Caco-2 (cell line): ENCODE measurements at regions not wholly inside any gene's neighbourhood (a gene's known extent, or its start where the extent isn't known, plus 50 kb on each side); places are given as distances from the start of the nearest gene placed in this dataset.

Source experiments
- BruUV-seq: library from RNA; stranded (reverse); fragments of 400-500 nt; replicated peaks from 2 replicates; lab custom pipeline; 2021; lab: Mats Ljungman, UMichigan
- CTCF ChIA-PET: fragments of 300-600 bp; sonication (Branson Sonifier 250); formaldehyde crosslinking; loops from one replicate; lab custom pipeline; 2022; ENCODE audit warnings: antibody characterized with exemption; lab: Charles Lee
- POLR2A ChIA-PET: fragments of 300-600 bp; sonication (Branson Sonifier 250); formaldehyde crosslinking; loops from one replicate; lab custom pipeline; 2022; ENCODE audit warnings: antibody characterized with exemption; lab: Charles Lee
- DNase-seq, 2 experiments: peaks; one replicate each; pipeline versions ENCODE4 v3.0.0 to v3.0.0-alpha.2; 2020 to 2022
- H3K27me3 ChIP-seq: replicated peaks from 2 replicates; pipeline ENCODE4 v1.6.0; 2011; ENCODE audit warnings: low read length; ENCODE audit not compliant: control insufficient read depth, insufficient read depth
- H3K36me3 ChIP-seq: 2 replicates; pipeline ENCODE4 v1.5.1; 2011; ENCODE audit warnings: low read length; ENCODE audit not compliant: control insufficient read depth, insufficient read depth
- H3K4me1 ChIP-seq: fragments of 250-450 bp; sonication (Bioruptor Pico); 2 replicates; pipeline ENCODE4 v1.5.1; 2020; ENCODE audit warnings: mild to moderate bottlenecking
- H3K4me3 ChIP-seq: 2 replicates; pipeline ENCODE4 v1.5.1; 2011; ENCODE audit warnings: low read depth, mild to moderate bottlenecking, control low read depth, low read length
- H3K9me3 ChIP-seq: fragments of 250-450 bp; sonication (Bioruptor Pico); 2 replicates; pipeline ENCODE4 v1.5.1; 2020; ENCODE audit warnings: mild to moderate bottlenecking, moderate library complexity
- H3K27ac Mint-ChIP-seq: one replicate; pipeline ENCODE4 v1.8.0; 2022; ENCODE audit warnings: mixed read lengths; ENCODE audit not compliant: unreplicated experiment
- H3K27me3 Mint-ChIP-seq: one replicate; pipeline ENCODE4 v1.8.0; 2022; ENCODE audit warnings: mixed read lengths; ENCODE audit not compliant: insufficient read depth, unreplicated experiment
- H3K36me3 Mint-ChIP-seq: one replicate; pipeline ENCODE4 v1.8.0; 2022; ENCODE audit warnings: mild to moderate bottlenecking, mixed read lengths; ENCODE audit not compliant: insufficient read depth, unreplicated experiment
- H3K4me1 Mint-ChIP-seq: one replicate; pipeline ENCODE4 v1.8.0; 2022; ENCODE audit warnings: low read depth, mixed read lengths; ENCODE audit not compliant: unreplicated experiment
- H3K4me3 Mint-ChIP-seq: one replicate; pipeline ENCODE4 v1.8.0; 2022; ENCODE audit warnings: mild to moderate bottlenecking, moderate library complexity, mixed read lengths; ENCODE audit not compliant: unreplicated experiment
- H3K9me3 Mint-ChIP-seq: one replicate; pipeline ENCODE4 v1.8.0; 2022; ENCODE audit warnings: mixed read lengths; ENCODE audit not compliant: unreplicated experiment
- CTCF ChIP-seq, 2 experiments: fragments of 200-600 bp in 1 of 2; IDR thresholded peaks; 1 replicate in 1 of 2; 2 replicates in 1 of 2; pipeline versions ENCODE4 v1.5.1 to v1.8.0; 2011 to 2022; ENCODE audit warnings: antibody characterized with exemption in 1 of 2, control low read depth in 1 of 2, inconsistent platforms in 1 of 2, low read depth in 1 of 2, low read length in 1 of 2, mild to moderate bottlenecking in 1 of 2, moderate library complexity in 1 of 2; ENCODE audit not compliant: insufficient read depth in 1 of 2, severe bottlenecking in 1 of 2, unreplicated experiment in 1 of 2
- intact Hi-C: fragments of 100-400 bp; cut with micrococcal nuclease; formaldehyde crosslinking; loops from one replicate; pipeline ENCODE4 v1.10.0; 2022; ENCODE audit not compliant: unreplicated experiment

GRCh38 chr4:144374065-144374464 lies 233.5 kb upstream of the GYPA start:
- no peak overlapping the region for H3K4me3 Mint-ChIP-seq
- intact Hi-C loops: no loop called here
- H3K27me3 ChIP-seq: no peaks in the 10 kb centered on the region
- H3K36me3 Mint-ChIP-seq: no peaks in the 10 kb centered on the region
- no peak overlapping the region for H3K27ac Mint-ChIP-seq
- H3K9me3 ChIP-seq: no peaks in the 10 kb centered on the region
- no peak for TF ChIP-seq CTCF (IDR thresholded peaks at IDR 0.05; ENCODE audit: insufficient read depth in 1 of 2, low read depth in 1 of 2, low read length in 1 of 2, severe bottlenecking in 1 of 2, unreplicated experiment in 1 of 2)
- H3K4me1 Mint-ChIP-seq: no peaks in the 10 kb centered on the region
- CTCF ChIA-PET: no interaction called here
- H3K27me3 Mint-ChIP-seq: no peaks in the 10 kb centered on the region
- no peaks in the 10 kb centered on the region for H3K4me1 ChIP-seq
- H3K36me3 ChIP-seq: no peaks in the 10 kb centered on the region
- BruUV-seq: no TSS peak
- no peak for DNase-seq
- no peaks in the 10 kb centered on the region for H3K9me3 Mint-ChIP-seq
- POLR2A ChIA-PET: no interaction called here
- H3K4me3 ChIP-seq: no peak overlapping the region

GRCh38 chr4:144376866-144377265 lies 236.3 kb upstream of the GYPA start:
- Histone ChIP-seq H3K4me3 (no peak overlapping the region), H3K4me1 (no peaks in the 10 kb centered on the region), H3K36me3 (no peaks in the 10 kb centered on the region), H3K9me3 (no peaks in the 10 kb centered on the region), H3K27me3 (no peaks in the 10 kb centered on the region)
- no peak for DNase-seq
- no peaks in the 10 kb centered on the region for H3K4me1 Mint-ChIP-seq
- H3K27me3 Mint-ChIP-seq: no peaks in the 10 kb centered on the region
- intact Hi-C loops: no loop called here
- H3K27ac Mint-ChIP-seq: no peak overlapping the region
- H3K9me3 Mint-ChIP-seq: no peaks in the 10 kb centered on the region
- no peaks in the 10 kb centered on the region for H3K36me3 Mint-ChIP-seq
- CTCF ChIA-PET: no interaction called here
- H3K4me3 Mint-ChIP-seq: no peak overlapping the region
- POLR2A ChIA-PET: no interaction called here
- TF ChIP-seq CTCF (IDR thresholded peaks at IDR 0.05; ENCODE audit: insufficient read depth in 1 of 2, low read depth in 1 of 2, low read length in 1 of 2, severe bottlenecking in 1 of 2, unreplicated experiment in 1 of 2): no peak
- BruUV-seq: no TSS peak

- no peak for DNase-seq
- no TSS peak for BruUV-seq
- Histone ChIP-seq H3K9me3 (no peaks in the 10 kb centered on the region), H3K4me3 (no peak overlapping the region), H3K36me3 (no peaks in the 10 kb centered on the region), H3K27me3 (no peaks in the 10 kb centered on the region), H3K4me1 (no peaks in the 10 kb centered on the region)
- Mint-ChIP-seq H3K27me3 (no peaks in the 10 kb centered on the region), H3K27ac (no peak overlapping the region), H3K36me3 (no peaks in the 10 kb centered on the region), H3K4me3 (no peak overlapping the region), H3K4me1 (no peaks in the 10 kb centered on the region), H3K9me3 (peaks cover 38% of the 10 kb centered on the region)
- ChIA-PET CTCF (no interaction called here), POLR2A (no interaction called here)
- intact Hi-C loops: no loop called here
- no peak for TF ChIP-seq CTCF (IDR thresholded peaks at IDR 0.05; ENCODE audit: insufficient read depth in 1 of 2, low read depth in 1 of 2, low read length in 1 of 2, severe bottlenecking in 1 of 2, unreplicated experiment in 1 of 2)
These were observed 243.9 kb upstream of the GYPA start for GRCh38 chr4:144384408-144384807.
